GM13977 (cell line): ENCODE measurements at regions not wholly inside any gene's neighbourhood (a gene's known extent, or its start where the extent isn't known, plus 50 kb on each side); places are given as distances from the start of the nearest gene placed in this dataset.

Experiments
- DNase-seq: peaks from one replicate; pipeline ENCODE4 v3.0.0; 2012; ENCODE audit warnings: low spot score
- CTCF ChIP-seq: IDR thresholded peaks from 2 replicates; pipeline ENCODE4 v1.5.1; 2012; ENCODE audit warnings: mild to moderate bottlenecking, control low read depth; ENCODE audit not compliant: insufficient read depth; ENCODE audit errors: extremely low read depth, missing control alignments
- in situ Hi-C: fragments of 300-500 bp; cut with MboI; formaldehyde crosslinking; loops from one replicate; pipeline ENCODE4 v1.12.0; 2022; ENCODE audit warnings: low sequenced_read_pairs, low pct_unique_long_range_greater_than_20kb, mixed read lengths, inconsistent platforms; ENCODE audit not compliant: unreplicated experiment

GRCh38 chr9:92180669-92181181, 65.5 kb upstream of the SPTLC1 start:
- TF ChIP-seq CTCF: no peak
- peak; percentile 23 for DNase-seq
- in situ Hi-C loops: no loop called here

DNA sequence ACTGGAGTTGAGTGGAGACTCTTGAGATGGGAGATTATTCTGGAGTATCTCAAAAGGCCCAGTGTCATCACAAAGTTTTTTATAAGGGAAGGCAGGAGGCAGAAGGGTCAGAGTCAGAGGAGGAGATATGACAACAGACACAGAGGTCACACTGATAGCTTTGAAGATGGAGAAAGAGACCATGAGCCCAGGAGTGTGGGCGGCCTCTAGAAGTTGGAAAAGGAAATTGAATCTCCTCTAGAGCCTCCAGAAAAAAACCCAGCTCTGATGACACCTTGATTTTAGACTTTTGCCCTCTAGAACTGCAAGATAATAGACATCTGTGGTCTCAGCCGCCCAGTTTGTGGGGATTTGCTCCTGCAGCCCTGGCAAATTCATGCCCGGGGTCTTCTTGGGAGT, 64.8 kb upstream of the SPTLC1 start:
- no peak for TF ChIP-seq CTCF
- DNase-seq: no peak
- in situ Hi-C loops: no loop called here

DNA sequence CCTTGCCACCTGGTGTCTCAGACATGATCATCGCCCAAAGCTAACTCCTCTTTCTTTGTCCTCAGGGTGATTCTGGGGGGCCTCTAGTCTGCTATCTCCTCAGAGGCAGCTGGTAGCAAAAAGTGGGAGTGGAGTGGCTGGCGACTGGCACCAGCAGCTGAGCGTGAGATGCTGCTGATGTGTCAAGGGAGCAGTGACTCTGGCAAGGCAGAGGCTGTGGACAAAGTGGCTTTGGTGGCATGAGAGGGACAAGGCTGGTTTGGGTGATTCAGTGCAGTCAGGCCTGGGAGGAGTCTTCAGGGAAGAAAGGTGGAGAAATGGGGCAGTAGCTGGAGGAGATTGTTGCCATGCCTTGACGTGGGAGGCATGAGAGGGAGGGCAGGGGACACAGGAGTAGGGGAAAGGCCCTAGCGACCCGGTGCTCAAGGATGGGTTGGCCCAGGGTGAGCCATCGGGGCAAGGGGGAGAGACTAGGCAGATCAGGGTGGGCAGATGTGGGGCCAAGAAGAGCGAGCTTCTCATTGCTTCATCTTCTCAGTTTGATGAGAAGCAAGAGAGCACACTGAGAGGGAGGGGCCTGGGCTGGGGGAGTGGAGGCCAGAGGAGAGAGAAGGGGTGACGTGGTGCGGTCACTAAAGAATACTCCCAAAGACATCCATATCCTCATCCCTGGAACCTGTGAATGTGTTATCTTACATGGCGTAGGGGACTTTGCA, 64.2 kb upstream of the SPTLC1 start:
- no peak for TF ChIP-seq CTCF
- in situ Hi-C loops: no loop called here
- peak; percentile 9 for DNase-seq

- no peak for TF ChIP-seq CTCF
- no peak for DNase-seq
- in situ Hi-C loops: no loop called here
Measured at GRCh38 chr9:92177591-92177990, 62.4 kb upstream of the SPTLC1 start.

DNA sequence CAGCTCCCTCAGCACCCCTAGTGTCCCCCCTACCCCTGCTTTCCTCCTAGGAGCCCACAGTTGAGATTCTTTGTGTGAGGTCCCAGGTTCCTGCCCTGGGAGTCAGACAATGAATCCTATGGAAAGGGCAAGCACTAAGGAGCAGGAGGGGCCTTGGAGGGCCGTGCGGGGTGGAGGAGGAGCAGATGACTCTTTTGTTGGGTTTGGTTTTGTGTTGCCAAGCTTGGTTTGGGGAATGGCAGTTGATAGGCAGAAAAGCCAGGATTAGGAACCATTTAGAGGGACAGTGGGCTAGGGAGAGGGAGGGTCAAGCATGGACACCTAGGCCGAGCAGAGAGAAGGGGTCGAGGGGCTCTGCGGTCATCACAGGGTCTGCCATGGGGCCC, 61.6 kb upstream of the SPTLC1 start:
- DNase-seq: no peak
- in situ Hi-C loops: no loop called here
- no peak for TF ChIP-seq CTCF

GRCh38 chr9:92176068-92176799, 61.0 kb upstream of the SPTLC1 start:
- TF ChIP-seq CTCF: no peak
- DNase-seq: no peak
- in situ Hi-C loops: no loop called here
